Middle frontal gyrus (tissue), 1 donor: ENCODE measurements at regions not wholly inside any gene's neighbourhood (a gene's known extent, or its start where the extent isn't known, plus 50 kb on each side); places are given as distances from the start of the nearest gene placed in this dataset.

Source experiments
- DNase-seq: peaks from one replicate; pipeline ENCODE4 v3.0.0-alpha.2; 2015; ENCODE audit warnings: low spot score; ENCODE audit errors: extremely low spot score

- DNase-seq = no peak
Measured at GRCh38 chr21:41653954-41654491, 112.8 kb downstream of the RIPK4 start.

GRCh38 chr21:41653243-41653953, 113.5 kb downstream of the RIPK4 start:
- no peak for DNase-seq

- DNase-seq = no peak
Measured at GRCh38 chr21:41651830-41652229, 115.0 kb downstream of the RIPK4 start.

- DNase-seq = no peak
Measured at GRCh38 chr21:41651406-41651805, 115.4 kb downstream of the RIPK4 start.

- DNase-seq = no peak
Measured at GRCh38 chr21:41650526-41651145, 116.2 kb downstream of the RIPK4 start.

GRCh38 chr21:41648591-41649031, 118.2 kb downstream of the RIPK4 start:
- DNase-seq = no peak

- no peak for DNase-seq
Measured at GRCh38 chr21:41647806-41648561, 118.9 kb downstream of the RIPK4 start.

- no peak for DNase-seq
Measured at GRCh38 chr21:41643246-41643966, 123.4 kb downstream of the RIPK4 start.

- DNase-seq = peak; percentile 18
Measured at GRCh38 chr21:41641821-41642701, 124.8 kb downstream of the RIPK4 start.

GRCh38 chr21:41641510-41641815, 125.4 kb downstream of the RIPK4 start:
- no peak for DNase-seq

GRCh38 chr21:41640748-41641509, 125.9 kb downstream of the RIPK4 start:
- DNase-seq = no peak

- DNase-seq = no peak
Measured at GRCh38 chr21:41639766-41640165, 127.1 kb downstream of the RIPK4 start.

- no peak for DNase-seq
Measured at GRCh38 chr21:41639336-41639735, 127.5 kb downstream of the RIPK4 start.

- DNase-seq = no peak
Measured at GRCh38 chr21:41638201-41638790, 128.6 kb downstream of the RIPK4 start.

- no peak for DNase-seq
Measured at GRCh38 chr21:41636636-41637630, 129.0 kb upstream of the TMPRSS2 start.

GRCh38 chr21:41635874-41636273, 127.9 kb upstream of the TMPRSS2 start:
- no peak for DNase-seq

- DNase-seq = no peak
Measured at GRCh38 chr21:41634858-41635257, 126.9 kb upstream of the TMPRSS2 start.

GRCh38 chr21:41634211-41634694, 126.3 kb upstream of the TMPRSS2 start:
- DNase-seq = no peak
